CD4-positive, alpha-beta T cell (primary cell): ENCODE measurements at regions not wholly inside any gene's neighbourhood (a gene's known extent, or its start where the extent isn't known, plus 50 kb on each side); places are given as distances from the start of the nearest gene placed in this dataset.
A peak's percentile ranks its signal among the peaks of the same experiment; 100 is the strongest.

Source experiments
- ATAC-seq: fragments of 200-7000 bp; cut with Tn5 transposase; one replicate; pipeline ENCODE4 v1.10.0; 2022; ENCODE audit warnings: mild to moderate bottlenecking; ENCODE audit not compliant: poor library complexity
- CTCF ChIA-PET: fragments of 350-600 bp; sonication (Branson Sonifier 250); formaldehyde crosslinking; loops from one replicate; lab custom pipeline; 2021; ENCODE audit warnings: antibody characterized with exemption, inconsistent platforms; lab: Charles Lee
- POLR2A ChIA-PET: fragments of 350-600 bp; sonication (Branson Sonifier 250); formaldehyde crosslinking; loops from one replicate; lab custom pipeline; 2021; ENCODE audit warnings: antibody characterized with exemption, inconsistent platforms; lab: Charles Lee
- DNase-seq, 14 experiments: peaks; one replicate each; pipeline ENCODE4 v3.0.0-alpha.2; 2013 to 2020; ENCODE audit warnings: mixed read lengths in 2 of 14
- H3K27ac ChIP-seq, 2 donors: one replicate each; pipeline versions ENCODE4 v1.5.1 to v1.7.0; 2013; ENCODE audit warnings: low read length in 2 of 2, low read depth in 1 of 2, mild to moderate bottlenecking in 1 of 2
- H3K27me3 ChIP-seq, 2 experiments: 1 replicate in 1 of 2; 2 replicates in 1 of 2; pipeline versions ENCODE4 v1.6.1 to v1.7.0; 2013; ENCODE audit warnings: low read length in 2 of 2, control low read depth in 1 of 2, mild to moderate bottlenecking in 1 of 2, moderate library complexity in 1 of 2; ENCODE audit not compliant: insufficient read depth in 2 of 2, control insufficient read depth in 1 of 2
- H3K36me3 ChIP-seq: one replicate; pipeline ENCODE4 v1.6.1; 2013; ENCODE audit warnings: low read length, control low read depth; ENCODE audit not compliant: insufficient read depth
- H3K4me1 ChIP-seq: one replicate; pipeline ENCODE4 v1.6.1; 2013; ENCODE audit warnings: low read length, control low read depth; ENCODE audit not compliant: insufficient read depth
- H3K4me3 ChIP-seq: one replicate; pipeline ENCODE4 v1.5.1; 2013; ENCODE audit warnings: mild to moderate bottlenecking, low read length, moderate library complexity
- H3K9me3 ChIP-seq, 2 experiments: 1 replicate in 1 of 2; 2 replicates in 1 of 2; pipeline versions ENCODE4 v1.6.1 to v1.7.0; 2013; ENCODE audit warnings: low read length in 2 of 2, mild to moderate bottlenecking in 2 of 2, control low read depth in 1 of 2, moderate library complexity in 1 of 2; ENCODE audit not compliant: control insufficient read depth in 1 of 2, insufficient read depth in 1 of 2
- H3K27ac Mint-ChIP-seq: one replicate; pipeline ENCODE4 v1.8.0; 2020; ENCODE audit warnings: mixed read lengths
- H3K27me3 Mint-ChIP-seq: one replicate; pipeline ENCODE4 v1.8.0; 2021; ENCODE audit warnings: mixed read lengths
- H3K36me3 Mint-ChIP-seq: one replicate; pipeline ENCODE4 v1.8.0; 2021; ENCODE audit warnings: low read depth, mixed read lengths
- H3K4me1 Mint-ChIP-seq: one replicate; pipeline ENCODE4 v1.8.0; 2021; ENCODE audit warnings: low read depth, mixed read lengths
- H3K4me3 Mint-ChIP-seq: one replicate; pipeline ENCODE4 v1.8.0; 2020; ENCODE audit warnings: mild to moderate bottlenecking, mixed read lengths
- H3K9me3 Mint-ChIP-seq: one replicate; pipeline ENCODE4 v1.8.0; 2020; ENCODE audit warnings: mixed read lengths
- CTCF ChIP-seq: fragments of 200-600 bp; IDR thresholded peaks from one replicate; pipeline ENCODE4 v1.8.0; 2022; ENCODE audit warnings: antibody characterized with exemption, mild to moderate bottlenecking
- intact Hi-C, 2 experiments: fragments of 100-400 bp; cut with DNase I in 1 of 2; cut with micrococcal nuclease in 1 of 2; formaldehyde crosslinking; loops; one replicate each; pipeline versions ENCODE4 v1.15.1 to v1.9.0; 2023 to 2025; cut with DNase I, micrococcal nuclease

DNA sequence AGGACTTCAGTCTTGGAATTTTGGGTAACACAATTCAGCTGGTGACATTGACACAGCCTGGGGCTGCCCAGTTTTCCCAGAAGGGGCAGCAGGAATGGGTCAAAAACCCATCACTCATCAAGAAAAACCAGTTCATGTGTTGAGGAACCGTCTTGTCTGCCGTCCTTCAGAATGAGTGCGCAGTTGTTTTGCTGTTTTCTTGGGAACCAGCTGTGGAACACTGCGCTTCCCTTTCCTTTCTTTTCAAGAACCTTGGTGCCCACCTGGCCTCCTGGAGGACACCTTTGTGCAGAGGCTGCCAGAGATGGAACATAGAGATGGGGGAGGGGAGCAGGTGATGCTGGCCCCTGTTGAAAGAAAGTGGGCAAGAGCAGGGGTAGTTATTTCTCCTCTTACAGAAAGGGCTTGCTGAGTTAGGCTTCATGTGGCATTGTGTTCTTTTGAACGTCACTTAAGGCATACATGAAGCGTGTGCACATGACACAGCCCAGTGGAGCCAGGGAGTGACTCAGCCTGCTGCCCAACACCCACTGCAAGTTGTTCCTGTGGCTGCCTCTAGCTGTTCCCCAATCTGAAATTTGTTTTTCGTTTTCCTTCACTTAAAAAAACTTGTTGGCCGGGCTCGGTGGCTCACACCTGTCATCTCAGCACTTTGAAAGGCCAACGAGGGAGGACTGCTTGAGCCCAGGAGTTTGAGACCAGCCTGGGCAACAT is 87.4 kb upstream of the TNS3 start:
- TF ChIP-seq CTCF: no peak
- Mint-ChIP-seq H3K9me3 (no peaks in the 10 kb centered on the region), H3K27me3 (no peaks in the 10 kb centered on the region), H3K4me1 (no peaks in the 10 kb centered on the region), H3K4me3 (no peak overlapping the region), H3K36me3 (no peaks in the 10 kb centered on the region), H3K27ac (no peak overlapping the region)
- H3K27ac ChIP-seq: no peak overlapping the region
- CTCF ChIA-PET: no interaction called here
- H3K27me3 ChIP-seq: no peaks in the 10 kb centered on the region
- intact Hi-C loops: no loop called here
- H3K4me3 ChIP-seq: no peak overlapping the region
- POLR2A ChIA-PET: no interaction called here
- no peaks in the 10 kb centered on the region for H3K4me1 ChIP-seq
- peak in 4 of 14 experiments; percentile 3 to 69 (median 44) for DNase-seq
- ATAC-seq: no peak
- H3K36me3 ChIP-seq: no peaks in the 10 kb centered on the region
- peaks cover 0 to 3% of the 10 kb centered on the region in 2 experiments for H3K9me3 ChIP-seq

DNA sequence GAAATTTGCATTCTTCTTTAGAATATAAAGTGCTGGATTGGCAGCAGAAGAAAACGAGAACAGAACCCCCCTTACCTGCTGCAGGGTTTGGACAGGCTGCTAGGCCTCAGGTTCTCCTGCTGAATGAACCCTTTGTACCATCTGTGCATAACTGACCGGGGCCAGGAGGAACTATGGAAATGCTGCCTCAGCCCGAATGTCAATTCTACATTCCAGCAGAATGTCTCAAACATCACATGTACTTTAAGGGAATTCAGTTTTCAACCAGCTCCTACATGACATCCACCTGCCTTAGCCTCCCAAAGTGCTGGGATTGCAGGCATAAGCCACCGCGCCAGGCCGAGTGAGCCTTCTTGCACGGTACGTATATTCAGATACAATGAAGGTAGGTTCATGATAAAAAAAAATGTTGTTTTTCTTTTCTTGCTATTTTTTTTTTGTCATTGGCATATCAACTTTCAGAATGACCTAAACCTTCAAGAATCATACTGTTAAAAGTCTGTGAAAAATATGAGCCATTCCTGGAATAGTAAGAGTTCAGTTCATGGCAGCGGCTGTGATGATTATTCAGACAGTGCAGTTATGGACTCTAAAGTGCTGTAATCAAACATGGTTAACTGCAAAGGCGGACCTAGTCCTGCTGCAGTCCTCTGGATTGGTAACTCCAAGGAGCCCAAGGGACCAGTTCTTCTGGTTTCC is 84.4 kb upstream of the TNS3 start:
- Mint-ChIP-seq H3K36me3 (no peaks in the 10 kb centered on the region), H3K9me3 (no peaks in the 10 kb centered on the region), H3K4me3 (no peak overlapping the region), H3K27ac (no peak overlapping the region), H3K4me1 (no peaks in the 10 kb centered on the region), H3K27me3 (no peaks in the 10 kb centered on the region)
- Histone ChIP-seq H3K4me3 (no peak overlapping the region), H3K9me3 (peaks cover 0 to 3% of the 10 kb centered on the region in 2 experiments), H3K27ac (no peak overlapping the region), H3K36me3 (no peaks in the 10 kb centered on the region), H3K4me1 (no peaks in the 10 kb centered on the region), H3K27me3 (no peaks in the 10 kb centered on the region)
- intact Hi-C loops: no loop called here
- no peak for DNase-seq
- TF ChIP-seq CTCF: no peak
- POLR2A ChIA-PET: no interaction called here
- ATAC-seq: no peak
- CTCF ChIA-PET: no interaction called here

DNA sequence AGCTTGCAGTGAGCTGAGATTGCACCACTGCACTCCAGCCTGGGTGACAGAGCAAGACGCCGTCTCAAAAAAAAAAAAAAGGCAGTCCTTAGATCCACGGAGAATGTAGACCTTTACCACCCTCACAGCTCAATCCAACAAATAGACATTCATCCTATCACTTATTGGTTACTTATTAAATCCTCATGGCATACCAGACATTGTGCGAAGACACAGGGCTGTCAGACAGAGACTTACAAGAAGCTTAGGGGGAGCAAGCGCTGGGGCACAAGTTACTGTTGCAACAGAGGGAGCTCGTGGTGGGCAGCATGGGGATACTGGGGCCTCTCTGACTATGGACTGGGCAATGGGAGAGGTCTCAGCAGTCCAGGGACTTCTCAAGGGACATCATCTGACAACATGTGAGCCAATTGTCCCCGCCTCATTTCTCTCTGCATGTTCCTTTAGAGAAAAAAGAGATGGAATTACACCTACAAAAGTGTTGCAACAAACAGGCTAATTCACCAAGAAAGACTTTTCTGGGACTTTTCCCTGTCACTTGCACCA is 82.8 kb upstream of the TNS3 start:
- H3K9me3 ChIP-seq: peaks cover 0 to 4% of the 10 kb centered on the region in 2 experiments
- no peaks in the 10 kb centered on the region for H3K4me1 ChIP-seq
- Mint-ChIP-seq H3K27ac (no peak overlapping the region), H3K9me3 (no peaks in the 10 kb centered on the region), H3K4me3 (no peak overlapping the region), H3K4me1 (no peaks in the 10 kb centered on the region), H3K36me3 (no peaks in the 10 kb centered on the region), H3K27me3 (no peaks in the 10 kb centered on the region)
- ATAC-seq: no peak
- no peak overlapping the region for H3K4me3 ChIP-seq
- intact Hi-C loops: no loop called here
- ChIA-PET POLR2A (no interaction called here), CTCF (no interaction called here)
- DNase-seq: no peak
- H3K27me3 ChIP-seq: no peaks in the 10 kb centered on the region
- H3K27ac ChIP-seq: no peak overlapping the region
- H3K36me3 ChIP-seq: no peaks in the 10 kb centered on the region
- no peak for TF ChIP-seq CTCF
